ENCODE measurements at regions not wholly inside any gene's neighbourhood (a gene's known extent, or its start where the extent isn't known, plus 50 kb on each side); places are given as distances from the start of the nearest gene placed in this dataset.

- DNase-seq (ENCODE audit: extremely low spot score in 2 of 2): no peak
- Histone ChIP-seq H3K27ac (no peak overlapping the region), H3K4me3 (no peak overlapping the region), H3K4me1 (no peaks in the 10 kb centered on the region), H3K36me3 (no peaks in the 10 kb centered on the region), H3K9me3 (no peaks in the 10 kb centered on the region), H3K27me3 (no peaks in the 10 kb centered on the region)
- intact Hi-C loops (cut with DNase I): no loop called here
- TF ChIP-seq POLR2A (IDR thresholded peaks at IDR 0.05) (no peak), POLR2AphosphoS5 (IDR thresholded peaks at IDR 0.05; ENCODE audit: insufficient read depth in 1 of 2, low read depth in 1 of 2) (no peak), CTCF (IDR thresholded peaks at IDR 0.05) (no peak)
Observed at GRCh38 chr12:18794000-18794399, 56.1 kb downstream of the CAPZA3 start.

GRCh38 chr12:18797604-18798003 is 59.7 kb downstream of the CAPZA3 start:
- Histone ChIP-seq H3K36me3 (no peaks in the 10 kb centered on the region), H3K4me3 (no peak overlapping the region), H3K27me3 (no peaks in the 10 kb centered on the region), H3K9me3 (no peaks in the 10 kb centered on the region), H3K27ac (peak overlapping the region; percentile 15), H3K4me1 (no peaks in the 10 kb centered on the region)
- no peak for DNase-seq (ENCODE audit: extremely low spot score in 2 of 2)
- intact Hi-C loops (cut with DNase I): no loop called here
- TF ChIP-seq POLR2AphosphoS5 (IDR thresholded peaks at IDR 0.05; ENCODE audit: insufficient read depth in 1 of 2, low read depth in 1 of 2) (no peak), POLR2A (IDR thresholded peaks at IDR 0.05) (no peak), CTCF (IDR thresholded peaks at IDR 0.05) (no peak)

GRCh38 chr12:18798535-18799361 is 60.8 kb downstream of the CAPZA3 start:
- no peak for TF ChIP-seq CTCF (IDR thresholded peaks at IDR 0.05)
- no peak for TF ChIP-seq POLR2A (IDR thresholded peaks at IDR 0.05)
- no peak for TF ChIP-seq POLR2AphosphoS5 (IDR thresholded peaks at IDR 0.05; ENCODE audit: insufficient read depth in 1 of 2, low read depth in 1 of 2)
- Histone ChIP-seq H3K36me3 (no peaks in the 10 kb centered on the region), H3K9me3 (no peaks in the 10 kb centered on the region), H3K27me3 (no peaks in the 10 kb centered on the region), H3K4me1 (no peaks in the 10 kb centered on the region), H3K27ac (peak overlapping the region; percentile 15), H3K4me3 (no peak overlapping the region)
- intact Hi-C loops (cut with DNase I): no loop called here
- DNase-seq (ENCODE audit: extremely low spot score in 2 of 2): no peak

- no peaks in the 10 kb centered on the region for H3K36me3 ChIP-seq
- DNase-seq (ENCODE audit: extremely low spot score in 2 of 2): no peak
- H3K9me3 ChIP-seq: no peaks in the 10 kb centered on the region
- no peak for TF ChIP-seq POLR2AphosphoS5 (IDR thresholded peaks at IDR 0.05; ENCODE audit: insufficient read depth in 1 of 2, low read depth in 1 of 2)
- no peak for TF ChIP-seq POLR2A (IDR thresholded peaks at IDR 0.05)
- TF ChIP-seq CTCF (IDR thresholded peaks at IDR 0.05): no peak
- no peak overlapping the region for H3K4me3 ChIP-seq
- no peaks in the 10 kb centered on the region for H3K27me3 ChIP-seq
- peak overlapping the region; percentile 10 for H3K27ac ChIP-seq
- intact Hi-C loops (cut with DNase I): no loop called here
- H3K4me1 ChIP-seq: no peaks in the 10 kb centered on the region
Observed at GRCh38 chr12:18799561-18799960, 61.6 kb downstream of the CAPZA3 start.

GRCh38 chr12:18805516-18806248 is 67.8 kb downstream of the CAPZA3 start:
- intact Hi-C loops (cut with DNase I): no loop called here
- no peak overlapping the region for H3K27ac ChIP-seq
- H3K36me3 ChIP-seq: no peaks in the 10 kb centered on the region
- H3K4me3 ChIP-seq: no peak overlapping the region
- TF ChIP-seq POLR2A (IDR thresholded peaks at IDR 0.05): no peak
- no peak for TF ChIP-seq POLR2AphosphoS5 (IDR thresholded peaks at IDR 0.05; ENCODE audit: insufficient read depth in 1 of 2, low read depth in 1 of 2)
- no peak for TF ChIP-seq CTCF (IDR thresholded peaks at IDR 0.05)
- no peak for DNase-seq (ENCODE audit: extremely low spot score in 2 of 2)
- no peaks in the 10 kb centered on the region for H3K9me3 ChIP-seq
- no peaks in the 10 kb centered on the region for H3K4me1 ChIP-seq
- no peaks in the 10 kb centered on the region for H3K27me3 ChIP-seq

Measured in vagina (tissue), 2 donors.